ENCODE measurements at regions not wholly inside any gene's neighbourhood (a gene's known extent, or its start where the extent isn't known, plus 50 kb on each side); places are given as distances from the start of the nearest gene placed in this dataset.
A peak's percentile ranks its signal among the peaks of the same experiment; 100 is the strongest.

GRCh38 chr12:53824001-53824712 lies 72.4 kb upstream of the CISTR start:
- no peaks in the 10 kb centered on the region for H3K9me3 ChIP-seq
- no peak overlapping the region for H3K4me3 ChIP-seq
- in situ Hi-C loops (cut with MboI; ENCODE audit: low sequenced_read_pairs): no loop called here
- H3K27me3 ChIP-seq (ENCODE audit: low read depth): peaks cover 30% of the 10 kb centered on the region
- no peaks in the 10 kb centered on the region for H3K4me1 ChIP-seq
- no peak for DNase-seq (ENCODE audit: low spot score in 2 of 2)
- no peaks in the 10 kb centered on the region for H3K36me3 ChIP-seq (replicated peaks)

GRCh38 chr12:53825246-53826081 lies 73.7 kb upstream of the CISTR start:
- in situ Hi-C loops (cut with MboI; ENCODE audit: low sequenced_read_pairs): no loop called here
- Histone ChIP-seq H3K9me3 (no peaks in the 10 kb centered on the region), H3K4me1 (no peaks in the 10 kb centered on the region), H3K4me3 (no peak overlapping the region), H3K36me3 (replicated peaks) (no peaks in the 10 kb centered on the region), H3K27me3 (ENCODE audit: low read depth) (peaks cover 25% of the 10 kb centered on the region)
- DNase-seq (ENCODE audit: low spot score in 2 of 2): no peak

- Histone ChIP-seq H3K27me3 (ENCODE audit: low read depth) (peaks cover 22% of the 10 kb centered on the region), H3K36me3 (replicated peaks) (no peaks in the 10 kb centered on the region), H3K4me1 (no peaks in the 10 kb centered on the region), H3K4me3 (no peak overlapping the region), H3K9me3 (no peaks in the 10 kb centered on the region)
- no peak for DNase-seq (ENCODE audit: low spot score in 2 of 2)
- in situ Hi-C loops (cut with MboI; ENCODE audit: low sequenced_read_pairs): no loop called here
Measured at GRCh38 chr12:53827306-53827705, 75.5 kb upstream of the CISTR start.

DNA sequence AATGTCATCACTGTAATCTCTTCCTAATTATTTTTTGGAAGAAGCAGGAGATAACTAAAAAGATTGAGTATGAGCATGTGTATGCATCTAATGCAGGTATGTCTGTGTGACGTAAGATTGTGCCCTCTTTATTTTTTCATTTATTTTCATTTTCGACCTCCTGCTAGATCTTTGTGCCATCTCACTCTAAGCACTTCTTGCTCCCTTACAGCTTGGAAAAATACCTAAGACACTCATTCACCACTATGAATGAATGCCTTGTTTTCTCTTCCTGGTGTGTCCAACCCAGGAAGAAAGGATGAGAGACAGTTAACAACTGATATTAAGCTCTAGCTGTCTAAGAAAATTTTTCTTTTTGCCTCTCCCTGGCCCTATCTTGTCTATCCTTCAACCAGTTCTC lies 76.8 kb upstream of the CISTR start:
- Histone ChIP-seq H3K4me1 (no peaks in the 10 kb centered on the region), H3K27me3 (ENCODE audit: low read depth) (peaks cover 18% of the 10 kb centered on the region)
- in situ Hi-C loops (cut with MboI; ENCODE audit: low sequenced_read_pairs): no loop called here

DNA sequence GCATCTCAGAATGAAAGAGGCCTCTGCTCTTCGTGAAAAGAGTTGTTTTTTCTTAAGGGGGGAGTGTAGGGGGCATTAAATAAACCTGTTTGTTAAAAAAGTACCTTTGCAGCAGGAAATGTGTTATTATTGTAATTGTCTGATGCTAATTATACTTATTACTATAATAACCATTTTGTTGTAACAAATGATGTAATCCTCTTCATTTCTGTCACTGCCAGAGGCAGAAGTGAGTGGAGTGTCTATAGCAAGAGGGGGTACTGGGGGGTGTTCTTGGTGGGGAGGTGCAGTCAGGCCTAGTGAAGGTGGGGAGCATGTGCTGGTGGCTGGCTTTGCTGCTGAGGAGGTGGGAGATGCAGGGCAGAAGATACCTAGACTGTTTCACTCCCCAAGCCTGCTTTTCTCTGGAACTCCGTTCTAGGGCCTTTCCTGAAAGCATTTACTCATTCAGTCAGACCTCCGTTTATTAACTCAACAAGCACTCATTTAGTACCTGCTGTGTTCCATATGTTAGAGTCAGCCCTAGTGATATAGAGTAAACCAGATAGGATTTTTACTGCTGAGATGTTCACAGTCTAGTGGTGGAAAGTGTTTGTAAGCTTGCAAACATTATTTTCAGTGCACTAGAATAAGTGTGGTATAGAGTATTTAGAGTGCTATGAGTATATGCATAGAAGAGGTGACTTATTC lies 77.5 kb upstream of the CISTR start:
- in situ Hi-C loops (cut with MboI; ENCODE audit: low sequenced_read_pairs): no loop called here
- H3K27me3 ChIP-seq (ENCODE audit: low read depth): peaks cover 18% of the 10 kb centered on the region
- H3K4me3 ChIP-seq: no peak overlapping the region
- H3K36me3 ChIP-seq (replicated peaks): no peaks in the 10 kb centered on the region
- no peak for DNase-seq (ENCODE audit: low spot score in 2 of 2)
- H3K9me3 ChIP-seq: no peaks in the 10 kb centered on the region
- H3K4me1 ChIP-seq: no peaks in the 10 kb centered on the region

More for the DNA sequence above, 76.8 kb upstream of the CISTR start:
- no peak for DNase-seq (ENCODE audit: low spot score in 2 of 2)
- H3K9me3 ChIP-seq: no peaks in the 10 kb centered on the region
- no peak overlapping the region for H3K4me3 ChIP-seq
- no peaks in the 10 kb centered on the region for H3K36me3 ChIP-seq (replicated peaks)

GRCh38 chr12:53830631-53831030 lies 78.9 kb upstream of the CISTR start:
- peaks cover 28% of the 10 kb centered on the region for H3K27me3 ChIP-seq (ENCODE audit: low read depth)
- in situ Hi-C loops (cut with MboI; ENCODE audit: low sequenced_read_pairs): no loop called here
- H3K36me3 ChIP-seq (replicated peaks): no peaks in the 10 kb centered on the region
- no peaks in the 10 kb centered on the region for H3K9me3 ChIP-seq
- H3K4me3 ChIP-seq: no peak overlapping the region
- no peak for DNase-seq (ENCODE audit: low spot score in 2 of 2)
- H3K4me1 ChIP-seq: no peaks in the 10 kb centered on the region

DNA sequence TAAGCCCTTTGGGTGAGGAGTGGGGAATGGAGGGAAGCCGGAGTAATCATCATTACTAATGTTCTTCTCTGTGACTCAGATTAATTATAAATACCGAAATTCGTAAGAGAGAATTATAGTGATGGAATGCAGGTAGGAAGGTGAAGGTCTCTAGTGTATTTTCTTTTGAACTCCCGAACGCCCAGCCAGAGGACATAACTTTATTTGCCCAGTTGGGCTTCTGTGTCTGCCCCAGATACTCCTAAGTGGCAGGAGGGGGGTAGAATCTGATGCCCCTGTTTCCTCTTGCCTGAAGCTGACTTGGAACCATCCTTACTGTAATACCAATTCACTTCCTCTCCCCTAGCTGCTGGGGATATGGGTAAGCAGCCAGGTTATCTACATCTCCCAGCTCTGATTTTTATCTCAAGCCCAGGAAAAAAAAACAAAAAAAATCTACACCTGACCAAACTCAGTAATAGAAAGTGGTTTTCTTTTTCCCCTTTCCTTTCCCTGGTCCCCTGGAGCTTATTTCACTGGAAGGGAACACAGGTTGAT lies 84.4 kb upstream of the CISTR start:
- in situ Hi-C loops (cut with MboI; ENCODE audit: low sequenced_read_pairs): no loop called here
- no peak overlapping the region for H3K4me3 ChIP-seq

GRCh38 chr12:53838978-53839377 lies 87.2 kb upstream of the CISTR start:
- in situ Hi-C loops (cut with MboI; ENCODE audit: low sequenced_read_pairs): no loop called here
- Histone ChIP-seq H3K4me3 (no peak overlapping the region), H3K36me3 (replicated peaks) (no peaks in the 10 kb centered on the region), H3K27me3 (ENCODE audit: low read depth) (peaks cover 70% of the 10 kb centered on the region), H3K4me1 (no peaks in the 10 kb centered on the region), H3K9me3 (no peaks in the 10 kb centered on the region)
- no peak for DNase-seq (ENCODE audit: low spot score in 2 of 2)

More for the DNA sequence above, 84.4 kb upstream of the CISTR start:
- DNase-seq (ENCODE audit: low spot score in 2 of 2): no peak
- Histone ChIP-seq H3K4me1 (no peaks in the 10 kb centered on the region), H3K27me3 (ENCODE audit: low read depth) (peaks cover 66% of the 10 kb centered on the region), H3K9me3 (no peaks in the 10 kb centered on the region), H3K36me3 (replicated peaks) (no peaks in the 10 kb centered on the region)

- no peak overlapping the region for H3K4me3 ChIP-seq
- no peak for DNase-seq (ENCODE audit: low spot score in 2 of 2)
- peaks cover 5% of the 10 kb centered on the region; the same call in 1 of the 2 replicates for H3K4me1 ChIP-seq
- in situ Hi-C loops (cut with MboI; ENCODE audit: low sequenced_read_pairs): no loop called here
- H3K9me3 ChIP-seq: no peaks in the 10 kb centered on the region
- H3K36me3 ChIP-seq (replicated peaks): no peaks in the 10 kb centered on the region
- H3K27me3 ChIP-seq (ENCODE audit: low read depth): peaks cover 56% of the 10 kb centered on the region
Measured at GRCh38 chr12:53840316-53840715, 88.5 kb upstream of the CISTR start.

DNA sequence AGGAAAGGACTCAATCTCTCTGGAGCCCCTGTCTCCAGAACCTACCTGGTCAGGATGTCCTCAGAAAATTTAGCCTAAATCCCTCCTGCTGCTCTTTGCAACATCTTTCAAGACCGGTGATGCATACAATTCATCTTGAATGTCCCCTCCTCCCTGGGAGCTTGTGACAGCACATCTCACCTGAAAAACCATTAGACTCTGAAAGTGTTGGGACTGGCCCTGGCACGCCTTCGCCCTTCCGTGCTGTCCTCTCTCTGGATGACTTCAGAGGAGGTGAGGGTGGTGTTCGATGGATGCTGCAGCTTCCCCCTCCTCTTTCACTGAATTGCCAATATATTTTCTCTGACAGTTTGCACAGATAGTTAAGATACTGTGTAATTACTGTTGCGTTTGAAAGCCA lies 90.9 kb upstream of the CISTR start:
- peaks cover 5% of the 10 kb centered on the region; the same call in 1 of the 2 replicates for H3K4me1 ChIP-seq
- H3K9me3 ChIP-seq: no peaks in the 10 kb centered on the region
- H3K4me3 ChIP-seq: no peak overlapping the region
- peaks cover 46% of the 10 kb centered on the region for H3K27me3 ChIP-seq (ENCODE audit: low read depth)
- in situ Hi-C loops (cut with MboI; ENCODE audit: low sequenced_read_pairs): no loop called here
- H3K36me3 ChIP-seq (replicated peaks): no peaks in the 10 kb centered on the region
- no peak for DNase-seq (ENCODE audit: low spot score in 2 of 2)

GRCh38 chr12:53843545-53843944 lies 91.8 kb upstream of the CISTR start:
- H3K4me1 ChIP-seq: peaks cover 5% of the 10 kb centered on the region; the same call in 1 of the 2 replicates
- no peak for DNase-seq (ENCODE audit: low spot score in 2 of 2)
- H3K27me3 ChIP-seq (ENCODE audit: low read depth): peaks cover 48% of the 10 kb centered on the region
- in situ Hi-C loops (cut with MboI; ENCODE audit: low sequenced_read_pairs): no loop called here
- H3K36me3 ChIP-seq (replicated peaks): no peaks in the 10 kb centered on the region
- no peak overlapping the region for H3K4me3 ChIP-seq
- H3K9me3 ChIP-seq: no peaks in the 10 kb centered on the region

GRCh38 chr12:53844994-53845844 lies 93.4 kb upstream of the HOXC13 start:
- H3K4me3 ChIP-seq: no peak overlapping the region
- peak in 1 of 2 experiments; percentile 7 for DNase-seq (ENCODE audit: low spot score in 2 of 2)
- H3K36me3 ChIP-seq (replicated peaks): no peaks in the 10 kb centered on the region
- no peaks in the 10 kb centered on the region for H3K9me3 ChIP-seq
- H3K27me3 ChIP-seq (ENCODE audit: low read depth): peaks cover 42% of the 10 kb centered on the region
- in situ Hi-C loops (cut with MboI; ENCODE audit: low sequenced_read_pairs): no loop called here
- H3K4me1 ChIP-seq: peaks cover 5% of the 10 kb centered on the region; the same call in 1 of the 2 replicates

DNA sequence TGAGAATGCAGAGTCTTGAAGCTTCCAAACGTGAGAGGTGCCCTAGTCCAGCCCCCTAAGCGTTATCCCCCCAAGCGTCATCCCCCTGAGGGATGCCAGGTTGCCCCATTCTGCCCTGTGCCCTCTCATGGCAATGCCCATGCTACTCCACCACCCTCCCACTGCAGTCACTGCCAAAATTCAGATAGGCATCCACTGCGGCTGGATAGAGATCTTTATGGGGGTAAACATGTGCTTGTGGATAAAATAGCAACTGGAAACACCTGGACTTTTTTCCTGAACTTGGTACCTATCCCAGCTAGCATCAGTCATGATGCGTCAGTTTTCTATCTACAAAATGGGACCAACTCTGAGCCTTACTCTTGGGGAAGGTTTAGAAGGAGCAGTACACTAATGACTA lies 92.7 kb upstream of the HOXC13 start:
- H3K27me3 ChIP-seq (ENCODE audit: low read depth): peaks cover 35% of the 10 kb centered on the region
- no peak overlapping the region for H3K4me3 ChIP-seq
- in situ Hi-C loops (cut with MboI; ENCODE audit: low sequenced_read_pairs): no loop called here
- peaks cover 5% of the 10 kb centered on the region; the same call in 1 of the 2 replicates for H3K4me1 ChIP-seq
- DNase-seq (ENCODE audit: low spot score in 2 of 2): no peak
- H3K36me3 ChIP-seq (replicated peaks): no peaks in the 10 kb centered on the region
- no peaks in the 10 kb centered on the region for H3K9me3 ChIP-seq
